Ovary (tissue), 7 donors: ENCODE measurements at regions not wholly inside any gene's neighbourhood (a gene's known extent, or its start where the extent isn't known, plus 50 kb on each side); places are given as distances from the start of the nearest gene placed in this dataset.

Source experiments
- DNase-seq, 5 donors: peaks; one replicate each; pipeline ENCODE4 v3.0.0-alpha.2; 2019 to 2020
- H3K27ac ChIP-seq, 2 donors: fragments of 200-600 bp; one replicate each; pipeline versions ENCODE4 v1.5.1 to v1.8.0; 2019 to 2022
- H3K27me3 ChIP-seq: fragments of 200-600 bp; one replicate; pipeline ENCODE4 v1.8.0; 2022
- H3K36me3 ChIP-seq: fragments of 200-600 bp; sonication (generic); one replicate; pipeline ENCODE4 v1.5.1; 2019
- H3K4me1 ChIP-seq: one replicate; pipeline ENCODE4 v1.8.1; 2013; ENCODE audit warnings: mild to moderate bottlenecking, moderate library complexity; ENCODE audit not compliant: insufficient read depth
- H3K4me3 ChIP-seq: fragments of 200-600 bp; sonication (generic); one replicate; pipeline ENCODE4 v1.5.1; 2017
- H3K9me3 ChIP-seq, 2 donors: fragments of 200-600 bp in 1 of 2; sonication (generic) in 1 of 2; one replicate each; pipeline versions ENCODE4 v1.5.1 to v1.8.1; 2013 to 2019; ENCODE audit warnings: mild to moderate bottlenecking in 1 of 2, moderate library complexity in 1 of 2
- CTCF ChIP-seq, 3 donors: fragments of 450-650 bp in 2 of 3; fragments of 200-600 bp in 1 of 3; IDR thresholded peaks; one replicate each; pipeline versions ENCODE4 v1.5.1 to v1.8.0; 2016 to 2022; ENCODE audit warnings: antibody characterized with exemption in 3 of 3, mild to moderate bottlenecking in 1 of 3
- EP300 ChIP-seq: sonication (generic); formaldehyde crosslinking; IDR thresholded peaks from one replicate; pipeline ENCODE4 v1.6.1; 2017; ENCODE audit warnings: antibody characterized with exemption
- POLR2A ChIP-seq: fragments of 450-650 bp; IDR thresholded peaks from one replicate; pipeline ENCODE4 v1.6.1; 2017; ENCODE audit warnings: antibody characterized with exemption, mild to moderate bottlenecking, moderate library complexity
- WGBS, 3 donors: extraction: QIAGEN DNeasy Blood & Tissue Kit in 1 of 3; methylation state at CpG; one replicate each; pipeline versions ENCODE4 v1.1.5 to v1.1.7; 2013 to 2017; 5-methylcytosine and 5-hydroxymethylcytosine counted together
- intact Hi-C, 4 donors: fragments of 100-400 bp; cut with DNase I; formaldehyde crosslinking; loops; one replicate each; pipeline versions ENCODE4 v1.11.0 to v1.15.1; 2022 to 2023
- donor health status: DM: no; HTN: no; CAD: no; lungs with moderate emphysema.
- donor health status: DM: no; HTN: no; CAD: no.
- donor health status: Bipolar disorder and iron deficiency.
- donor health status: DM: no; HTN: no; CAD: no.
- donor health status: DM: yes; HTN: yes; CAD: no.

DNA sequence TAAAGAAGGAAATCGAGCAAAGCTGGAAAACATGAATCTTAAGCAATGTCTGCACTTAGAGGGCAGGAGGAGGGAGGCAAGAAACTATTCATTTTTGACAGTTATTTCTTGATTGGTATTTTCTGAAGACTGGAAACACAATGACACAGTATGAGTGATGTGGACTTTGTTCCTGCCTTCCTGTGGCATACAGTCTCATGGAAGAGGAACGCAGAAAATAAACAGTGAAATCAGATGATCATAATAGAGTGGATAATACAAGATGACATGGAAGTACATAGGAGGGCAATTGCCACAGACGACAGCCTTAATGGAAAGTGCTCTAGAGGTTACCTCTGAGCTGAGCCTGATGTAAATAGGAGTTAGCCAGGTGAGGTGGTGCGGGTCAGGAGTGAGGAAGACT is 140.4 kb upstream of the MAX start:
- Histone ChIP-seq H3K27ac (no peak overlapping the region), H3K4me3 (no peak overlapping the region), H3K36me3 (no peaks in the 10 kb centered on the region), H3K27me3 (no peaks in the 10 kb centered on the region), H3K9me3 (no peaks in the 10 kb centered on the region), H3K4me1 (peaks cover 1% of the 10 kb centered on the region)
- DNase-seq, result no peak
- intact Hi-C loops, result no loop called here
- TF ChIP-seq POLR2A, result no peak
- TF ChIP-seq CTCF (IDR thresholded peaks at IDR 0.05), result no peak
- no peak for TF ChIP-seq EP300
- 78 to 82% (median 78%) methylated on average over 4 of the region's 4 CpGs for WGBS, 3 donors

GRCh38 chr14:65243766-65244442 is 141.6 kb upstream of the MAX start:
- no peaks in the 10 kb centered on the region for H3K27me3 ChIP-seq
- WGBS, 3 donors, result 73 to 80% (median 76%) methylated on average over 7 of the region's 7 CpGs
- H3K36me3 ChIP-seq, result no peaks in the 10 kb centered on the region
- no peak overlapping the region for H3K4me3 ChIP-seq
- intact Hi-C loops, result no loop called here
- DNase-seq, result no peak
- no peaks in the 10 kb centered on the region for H3K4me1 ChIP-seq
- no peaks in the 10 kb centered on the region for H3K9me3 ChIP-seq
- no peak overlapping the region for H3K27ac ChIP-seq
- TF ChIP-seq EP300, result no peak
- TF ChIP-seq POLR2A, result no peak
- no peak for TF ChIP-seq CTCF (IDR thresholded peaks at IDR 0.05)

DNA sequence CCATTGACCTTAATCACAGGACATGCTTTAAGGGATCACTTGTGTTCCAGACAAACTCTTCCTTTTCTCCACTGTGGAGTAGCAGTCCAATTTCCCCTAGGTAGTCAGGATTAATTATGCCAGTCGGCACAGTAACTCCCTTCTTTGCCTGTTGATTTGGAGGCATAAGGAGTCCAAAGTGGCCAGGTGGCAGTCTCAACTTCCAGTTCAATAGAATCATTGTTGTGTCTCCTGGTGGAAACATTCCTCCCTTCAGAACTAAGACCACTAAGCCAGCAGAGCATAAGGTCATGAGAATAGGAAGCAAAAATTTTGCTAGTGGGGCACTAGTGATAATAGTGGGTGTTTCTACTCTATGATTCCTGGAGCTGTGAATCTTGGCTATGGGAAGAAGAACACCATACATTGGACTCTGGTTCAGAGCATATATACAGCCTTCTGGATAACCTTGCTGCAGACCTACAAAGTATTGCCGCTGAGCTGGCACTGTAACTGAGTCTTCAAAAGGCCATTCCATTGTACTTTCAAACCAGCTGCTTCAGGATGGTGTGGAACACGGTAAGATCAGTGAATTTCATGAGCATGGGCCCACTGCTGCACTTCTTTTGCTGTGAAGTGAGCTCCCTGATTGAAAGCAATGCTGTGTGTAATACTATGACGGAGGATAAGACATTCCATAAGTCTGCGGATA is 147.3 kb upstream of the MAX start:
- WGBS, 3 donors, result 68 to 84% (median 77%) methylated on average over 5 of the region's 5 CpGs
- H3K9me3 ChIP-seq, result no peaks in the 10 kb centered on the region
- no peaks in the 10 kb centered on the region for H3K27me3 ChIP-seq
- no peaks in the 10 kb centered on the region for H3K36me3 ChIP-seq
- no peak for DNase-seq
- intact Hi-C loops, result no loop called here
- no peaks in the 10 kb centered on the region for H3K4me1 ChIP-seq
- TF ChIP-seq POLR2A, result no peak
- no peak for TF ChIP-seq CTCF (IDR thresholded peaks at IDR 0.05)
- no peak for TF ChIP-seq EP300
- H3K27ac ChIP-seq, result no peak overlapping the region
- H3K4me3 ChIP-seq, result no peak overlapping the region

GRCh38 chr14:65250162-65250495 is 147.8 kb upstream of the MAX start:
- intact Hi-C loops, result no loop called here
- TF ChIP-seq POLR2A, result no peak
- no peak for TF ChIP-seq CTCF (IDR thresholded peaks at IDR 0.05)
- TF ChIP-seq EP300, result no peak
- no peaks in the 10 kb centered on the region for H3K27me3 ChIP-seq
- H3K9me3 ChIP-seq, result no peaks in the 10 kb centered on the region
- WGBS, 3 donors, result 75 to 91% (median 79%) methylated on average over 2 of the region's 2 CpGs
- H3K36me3 ChIP-seq, result no peaks in the 10 kb centered on the region
- no peak for DNase-seq
- no peak overlapping the region for H3K27ac ChIP-seq
- no peaks in the 10 kb centered on the region for H3K4me1 ChIP-seq
- no peak overlapping the region for H3K4me3 ChIP-seq
